A673 (cell line): ENCODE measurements at regions not wholly inside any gene's neighbourhood (a gene's known extent, or its start where the extent isn't known, plus 50 kb on each side); places are given as distances from the start of the nearest gene placed in this dataset.

Source experiments
- BruUV-seq: library from RNA; stranded (reverse); fragments of 400-500 nt; replicated peaks from 2 replicates; lab custom pipeline; 2021; lab: Mats Ljungman, UMichigan
- CTCF ChIA-PET: fragments of 300-600 bp; sonication (Branson Sonifier 250); formaldehyde crosslinking; loops from one replicate; lab custom pipeline; 2022; ENCODE audit warnings: antibody characterized with exemption; lab: Charles Lee
- POLR2A ChIA-PET: fragments of 300-600 bp; sonication (Branson Sonifier 250); formaldehyde crosslinking; loops from one replicate; lab custom pipeline; 2022; ENCODE audit warnings: antibody characterized with exemption; ENCODE audit not compliant: low non-redundant PET; lab: Charles Lee
- DNase-seq: peaks from one replicate; pipeline ENCODE4 v3.0.0-alpha.2; 2015; ENCODE audit warnings: low spot score
- H3K27ac ChIP-seq: fragments of 200-600 bp; sonication (generic); 2 replicates; pipeline ENCODE4 v1.5.1; 2016; ENCODE audit warnings: mixed run types, low read depth, mild to moderate bottlenecking, mixed read lengths, antibody characterized with exemption, low read length; ENCODE audit not compliant: poor library complexity, severe bottlenecking
- H3K27me3 ChIP-seq: fragments of 200-600 bp; sonication (generic); replicated peaks from 2 replicates; pipeline ENCODE4 v1.6.1; 2017; ENCODE audit warnings: mixed run types, low read depth, mild to moderate bottlenecking, mixed read lengths, antibody characterized with exemption, low read length; ENCODE audit not compliant: insufficient read depth, poor library complexity
- H3K36me3 ChIP-seq: fragments of 200-600 bp; sonication (generic); 2 replicates; pipeline ENCODE4 v1.6.1; 2016; ENCODE audit warnings: mixed run types, mild to moderate bottlenecking, mixed read lengths, antibody characterized with exemption, low read length; ENCODE audit not compliant: insufficient read depth, poor library complexity, severe bottlenecking
- H3K4me1 ChIP-seq: fragments of 200-600 bp; sonication (generic); 2 replicates; pipeline ENCODE4 v1.6.1; 2017; ENCODE audit warnings: mixed run types, mild to moderate bottlenecking, mixed read lengths, antibody characterized with exemption, low read length; ENCODE audit not compliant: insufficient read depth, poor library complexity, severe bottlenecking
- H3K4me3 ChIP-seq: fragments of 200-600 bp; sonication (generic); 2 replicates; pipeline ENCODE4 v1.5.1; 2016; ENCODE audit warnings: low read depth, mixed run types, mild to moderate bottlenecking, mixed read lengths, low read length; ENCODE audit not compliant: poor library complexity, severe bottlenecking
- H3K9me3 ChIP-seq: fragments of 200-600 bp; sonication (generic); 2 replicates; pipeline ENCODE4 v1.6.1; 2016; ENCODE audit warnings: mixed run types, low read depth, mild to moderate bottlenecking, mixed read lengths, antibody characterized with exemption, low read length; ENCODE audit not compliant: poor library complexity, severe bottlenecking
- CTCF ChIP-seq: fragments of 300-800, 200-600 bp; sonication (generic); conservative IDR thresholded peaks from 2 replicates; pipeline ENCODE4 v1.5.1; 2017; ENCODE audit warnings: low read depth, mild to moderate bottlenecking, antibody characterized with exemption, low read length, moderate library complexity, mixed read lengths
- EZH2 ChIP-seq: fragments of 200-600 bp; sonication (generic); IDR thresholded peaks from 2 replicates; pipeline ENCODE4 v1.6.1; 2017; ENCODE audit warnings: borderline replicate concordance, low read depth, mild to moderate bottlenecking, mixed read lengths, antibody characterized with exemption, low read length; ENCODE audit not compliant: poor library complexity, severe bottlenecking
- intact Hi-C: fragments of 100-400 bp; cut with micrococcal nuclease; formaldehyde crosslinking; loops from one replicate; pipeline ENCODE4 v1.10.0; 2022; ENCODE audit not compliant: unreplicated experiment

- Histone ChIP-seq H3K4me3 (no peak overlapping the region), H3K9me3 (no peaks in the 10 kb centered on the region), H3K36me3 (no peaks in the 10 kb centered on the region), H3K27me3 (peaks cover 46% of the 10 kb centered on the region), H3K27ac (no peak overlapping the region), H3K4me1 (no peaks in the 10 kb centered on the region)
- TF ChIP-seq EZH2 = no peak
- TF ChIP-seq CTCF = no peak
- POLR2A ChIA-PET = no interaction called here
- CTCF ChIA-PET = no interaction called here
- intact Hi-C loops = no loop called here
- BruUV-seq = no TSS peak
- no peak for DNase-seq
Observed at GRCh38 chr5:63135291-63135690, 556.7 kb downstream of the LRRC70 start.

- H3K36me3 ChIP-seq = no peaks in the 10 kb centered on the region
- H3K27ac ChIP-seq = no peak overlapping the region
- CTCF ChIA-PET = no interaction called here
- H3K27me3 ChIP-seq = peaks cover 22% of the 10 kb centered on the region
- BruUV-seq = no TSS peak
- no peak for TF ChIP-seq EZH2
- no peak for TF ChIP-seq CTCF
- no peaks in the 10 kb centered on the region for H3K4me1 ChIP-seq
- H3K4me3 ChIP-seq = no peak overlapping the region
- H3K9me3 ChIP-seq = no peaks in the 10 kb centered on the region
- POLR2A ChIA-PET = no interaction called here
- DNase-seq = peak; percentile 4
- intact Hi-C loops = no loop called here
Observed at GRCh38 chr5:63131626-63132285, 553.1 kb downstream of the LRRC70 start.

GRCh38 chr5:63128761-63129160 lies 550.1 kb downstream of the LRRC70 start:
- Histone ChIP-seq H3K27me3 (no peaks in the 10 kb centered on the region), H3K4me3 (no peak overlapping the region), H3K9me3 (no peaks in the 10 kb centered on the region), H3K27ac (no peak overlapping the region), H3K36me3 (no peaks in the 10 kb centered on the region), H3K4me1 (peaks cover 7% of the 10 kb centered on the region)
- TF ChIP-seq EZH2 (no peak), CTCF (no peak)
- no peak for DNase-seq
- BruUV-seq = no TSS peak
- ChIA-PET POLR2A (no interaction called here), CTCF (no interaction called here)
- intact Hi-C loops = loop anchor here (5.0 kb wide), 1 partner anchor 274 kb away; no protein-coding TSS in a partner anchor
